ENCODE measurements at regions not wholly inside any gene's neighbourhood (a gene's known extent, or its start where the extent isn't known, plus 50 kb on each side); places are given as distances from the start of the nearest gene placed in this dataset.

DNA sequence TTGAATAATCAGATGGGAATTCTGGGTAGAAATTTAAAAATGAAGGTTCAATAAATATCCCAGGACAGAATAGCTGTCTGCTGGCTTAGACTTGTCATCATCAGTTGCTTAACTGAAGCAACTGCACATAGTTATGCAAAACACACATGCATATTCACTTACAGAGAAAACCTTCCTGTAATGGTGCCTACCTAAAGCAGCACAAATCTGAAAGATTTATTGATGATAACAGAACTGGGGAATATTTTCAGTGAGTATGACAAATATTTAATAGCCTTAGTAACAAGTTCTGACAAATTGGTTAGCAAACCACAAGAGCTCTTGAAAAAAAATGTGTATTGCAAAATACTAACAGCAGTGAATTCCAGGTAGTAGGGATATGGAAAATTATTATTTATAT, 606.8 kb upstream of the BOD1L1 start:
- no peaks in the 10 kb centered on the region for H3K27me3 ChIP-seq (ENCODE audit: control insufficient read depth in 4 of 4, insufficient read depth in 4 of 4, low read length in 3 of 4)
- no peaks in the 10 kb centered on the region for H3K36me3 ChIP-seq (ENCODE audit: control insufficient read depth in 4 of 4, insufficient read depth in 3 of 4, low read depth in 1 of 4, low read length in 3 of 4)
- no peak overlapping the region for H3K4me3 ChIP-seq (ENCODE audit: low read depth in 1 of 3, low read length in 3 of 3)
- TF ChIP-seq, protein P1, sequence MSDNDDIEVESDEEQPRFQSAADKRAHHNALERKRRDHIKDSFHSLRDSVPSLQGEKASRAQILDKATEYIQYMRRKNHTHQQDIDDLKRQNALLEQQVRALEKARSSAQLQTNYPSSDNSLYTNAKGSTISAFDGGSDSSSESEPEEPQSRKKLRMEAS (IDR thresholded peaks at IDR 0.05): no peak
- TF ChIP-seq, protein P2, sequence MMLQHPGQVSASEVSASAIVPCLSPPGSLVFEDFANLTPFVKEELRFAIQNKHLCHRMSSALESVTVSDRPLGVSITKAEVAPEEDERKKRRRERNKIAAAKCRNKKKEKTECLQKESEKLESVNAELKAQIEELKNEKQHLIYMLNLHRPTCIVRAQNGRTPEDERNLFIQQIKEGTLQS (IDR thresholded peaks at IDR 0.05): no peak
- TF ChIP-seq, protein P3, sequence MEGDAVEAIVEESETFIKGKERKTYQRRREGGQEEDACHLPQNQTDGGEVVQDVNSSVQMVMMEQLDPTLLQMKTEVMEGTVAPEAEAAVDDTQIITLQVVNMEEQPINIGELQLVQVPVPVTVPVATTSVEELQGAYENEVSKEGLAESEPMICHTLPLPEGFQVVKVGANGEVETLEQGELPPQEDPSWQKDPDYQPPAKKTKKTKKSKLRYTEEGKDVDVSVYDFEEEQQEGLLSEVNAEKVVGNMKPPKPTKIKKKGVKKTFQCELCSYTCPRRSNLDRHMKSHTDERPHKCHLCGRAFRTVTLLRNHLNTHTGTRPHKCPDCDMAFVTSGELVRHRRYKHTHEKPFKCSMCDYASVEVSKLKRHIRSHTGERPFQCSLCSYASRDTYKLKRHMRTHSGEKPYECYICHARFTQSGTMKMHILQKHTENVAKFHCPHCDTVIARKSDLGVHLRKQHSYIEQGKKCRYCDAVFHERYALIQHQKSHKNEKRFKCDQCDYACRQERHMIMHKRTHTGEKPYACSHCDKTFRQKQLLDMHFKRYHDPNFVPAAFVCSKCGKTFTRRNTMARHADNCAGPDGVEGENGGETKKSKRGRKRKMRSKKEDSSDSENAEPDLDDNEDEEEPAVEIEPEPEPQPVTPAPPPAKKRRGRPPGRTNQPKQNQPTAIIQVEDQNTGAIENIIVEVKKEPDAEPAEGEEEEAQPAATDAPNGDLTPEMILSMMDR (IDR thresholded peaks at IDR 0.05; ENCODE audit: low read depth, low read length, missing input control): no peak
- TF ChIP-seq FOXA2 (IDR thresholded peaks at IDR 0.05) (no peak), FOXA1 (IDR thresholded peaks at IDR 0.05) (no peak), SP1 (IDR thresholded peaks at IDR 0.05) (no peak), TAF1 (conservative IDR thresholded peaks at IDR 0.05) (no peak), JUND (IDR thresholded peaks at IDR 0.05) (no peak), EGR1 (IDR thresholded peaks at IDR 0.05; ENCODE audit: low read depth in 2 of 2) (no peak), GABPA (IDR thresholded peaks at IDR 0.05 in 1 of 2, conservative IDR thresholded peaks at IDR 0.05 in 1 of 2) (no peak), NR2F2 (IDR thresholded peaks at IDR 0.05) (no peak), HNF4A (conservative IDR thresholded peaks at IDR 0.05) (no peak)
- TF ChIP-seq, protein P4, sequence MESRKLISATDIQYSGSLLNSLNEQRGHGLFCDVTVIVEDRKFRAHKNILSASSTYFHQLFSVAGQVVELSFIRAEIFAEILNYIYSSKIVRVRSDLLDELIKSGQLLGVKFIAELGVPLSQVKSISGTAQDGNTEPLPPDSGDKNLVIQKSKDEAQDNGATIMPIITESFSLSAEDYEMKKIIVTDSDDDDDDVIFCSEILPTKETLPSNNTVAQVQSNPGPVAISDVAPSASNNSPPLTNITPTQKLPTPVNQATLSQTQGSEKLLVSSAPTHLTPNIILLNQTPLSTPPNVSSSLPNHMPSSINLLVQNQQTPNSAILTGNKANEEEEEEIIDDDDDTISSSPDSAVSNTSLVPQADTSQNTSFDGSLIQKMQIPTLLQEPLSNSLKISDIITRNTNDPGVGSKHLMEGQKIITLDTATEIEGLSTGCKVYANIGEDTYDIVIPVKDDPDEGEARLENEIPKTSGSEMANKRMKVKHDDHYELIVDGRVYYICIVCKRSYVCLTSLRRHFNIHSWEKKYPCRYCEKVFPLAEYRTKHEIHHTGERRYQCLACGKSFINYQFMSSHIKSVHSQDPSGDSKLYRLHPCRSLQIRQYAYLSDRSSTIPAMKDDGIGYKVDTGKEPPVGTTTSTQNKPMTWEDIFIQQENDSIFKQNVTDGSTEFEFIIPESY (IDR thresholded peaks at IDR 0.05): no peak
- no peak overlapping the region for H3K9ac ChIP-seq (ENCODE audit: low read depth in 1 of 2, low read length in 2 of 2)
- no peak for DNase-seq (ENCODE audit: low spot score)
- no peaks in the 10 kb centered on the region for H3K4me1 ChIP-seq (ENCODE audit: control insufficient read depth in 4 of 4, insufficient read depth in 4 of 4, low read length in 3 of 4)
- no peaks in the 10 kb centered on the region for H3K9me3 ChIP-seq (ENCODE audit: control insufficient read depth in 4 of 4, low read length in 3 of 4)
- H3K27ac ChIP-seq (ENCODE audit: low read depth in 1 of 2, low read length in 2 of 2): no peak overlapping the region

DNA sequence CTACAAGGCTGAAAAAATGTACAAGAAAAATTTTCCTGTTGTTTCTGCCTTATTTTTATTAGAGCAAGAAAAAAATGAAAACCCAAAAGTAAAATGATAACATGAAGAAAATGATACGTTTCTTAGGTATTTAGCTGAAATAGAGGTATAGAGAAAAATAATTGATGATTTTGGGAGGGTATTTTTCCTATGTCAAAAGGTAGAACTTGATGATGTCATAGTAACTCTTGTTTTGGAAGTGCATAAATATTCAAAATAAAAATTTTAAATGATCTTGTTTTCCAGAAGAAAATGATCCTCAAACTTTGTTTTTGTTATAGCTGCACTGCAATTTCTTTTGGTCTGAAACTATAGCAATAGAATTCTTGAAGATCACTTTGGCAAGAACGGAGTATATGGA, 608.8 kb upstream of the BOD1L1 start:
- Histone ChIP-seq H3K27me3 (ENCODE audit: control insufficient read depth in 4 of 4, insufficient read depth in 4 of 4, low read length in 3 of 4) (no peaks in the 10 kb centered on the region), H3K36me3 (ENCODE audit: control insufficient read depth in 4 of 4, insufficient read depth in 3 of 4, low read depth in 1 of 4, low read length in 3 of 4) (no peaks in the 10 kb centered on the region), H3K4me1 (ENCODE audit: control insufficient read depth in 4 of 4, insufficient read depth in 4 of 4, low read length in 3 of 4) (no peaks in the 10 kb centered on the region), H3K9me3 (ENCODE audit: control insufficient read depth in 4 of 4, low read length in 3 of 4) (no peaks in the 10 kb centered on the region), H3K4me3 (ENCODE audit: low read depth in 1 of 3, low read length in 3 of 3) (no peak overlapping the region), H3K9ac (ENCODE audit: low read depth in 1 of 2, low read length in 2 of 2) (no peak overlapping the region), H3K27ac (ENCODE audit: low read depth in 1 of 2, low read length in 2 of 2) (no peak overlapping the region)
- no peak for DNase-seq (ENCODE audit: low spot score)
- TF ChIP-seq FOXA2 (IDR thresholded peaks at IDR 0.05) (no peak), RAD21 (IDR thresholded peaks at IDR 0.05) (no peak), JUND (IDR thresholded peaks at IDR 0.05) (no peak), SP1 (IDR thresholded peaks at IDR 0.05) (no peak), HNF4A (conservative IDR thresholded peaks at IDR 0.05) (no peak), NR2F2 (IDR thresholded peaks at IDR 0.05) (no peak), EGR1 (IDR thresholded peaks at IDR 0.05; ENCODE audit: low read depth in 2 of 2) (no peak), FOXA1 (IDR thresholded peaks at IDR 0.05) (no peak), GABPA (IDR thresholded peaks at IDR 0.05 in 1 of 2, conservative IDR thresholded peaks at IDR 0.05 in 1 of 2) (no peak), HNF4G (IDR thresholded peaks at IDR 0.05) (no peak), RXRA (IDR thresholded peaks at IDR 0.05) (no peak), TAF1 (conservative IDR thresholded peaks at IDR 0.05) (no peak)
- TF ChIP-seq, protein P2 (IDR thresholded peaks at IDR 0.05): no peak
- TF ChIP-seq, protein P5, sequence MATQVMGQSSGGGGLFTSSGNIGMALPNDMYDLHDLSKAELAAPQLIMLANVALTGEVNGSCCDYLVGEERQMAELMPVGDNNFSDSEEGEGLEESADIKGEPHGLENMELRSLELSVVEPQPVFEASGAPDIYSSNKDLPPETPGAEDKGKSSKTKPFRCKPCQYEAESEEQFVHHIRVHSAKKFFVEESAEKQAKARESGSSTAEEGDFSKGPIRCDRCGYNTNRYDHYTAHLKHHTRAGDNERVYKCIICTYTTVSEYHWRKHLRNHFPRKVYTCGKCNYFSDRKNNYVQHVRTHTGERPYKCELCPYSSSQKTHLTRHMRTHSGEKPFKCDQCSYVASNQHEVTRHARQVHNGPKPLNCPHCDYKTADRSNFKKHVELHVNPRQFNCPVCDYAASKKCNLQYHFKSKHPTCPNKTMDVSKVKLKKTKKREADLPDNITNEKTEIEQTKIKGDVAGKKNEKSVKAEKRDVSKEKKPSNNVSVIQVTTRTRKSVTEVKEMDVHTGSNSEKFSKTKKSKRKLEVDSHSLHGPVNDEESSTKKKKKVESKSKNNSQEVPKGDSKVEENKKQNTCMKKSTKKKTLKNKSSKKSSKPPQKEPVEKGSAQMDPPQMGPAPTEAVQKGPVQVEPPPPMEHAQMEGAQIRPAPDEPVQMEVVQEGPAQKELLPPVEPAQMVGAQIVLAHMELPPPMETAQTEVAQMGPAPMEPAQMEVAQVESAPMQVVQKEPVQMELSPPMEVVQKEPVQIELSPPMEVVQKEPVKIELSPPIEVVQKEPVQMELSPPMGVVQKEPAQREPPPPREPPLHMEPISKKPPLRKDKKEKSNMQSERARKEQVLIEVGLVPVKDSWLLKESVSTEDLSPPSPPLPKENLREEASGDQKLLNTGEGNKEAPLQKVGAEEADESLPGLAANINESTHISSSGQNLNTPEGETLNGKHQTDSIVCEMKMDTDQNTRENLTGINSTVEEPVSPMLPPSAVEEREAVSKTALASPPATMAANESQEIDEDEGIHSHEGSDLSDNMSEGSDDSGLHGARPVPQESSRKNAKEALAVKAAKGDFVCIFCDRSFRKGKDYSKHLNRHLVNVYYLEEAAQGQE (IDR thresholded peaks at IDR 0.05): no peak
- TF ChIP-seq, protein P1 (IDR thresholded peaks at IDR 0.05): no peak
- TF ChIP-seq, protein P3 (IDR thresholded peaks at IDR 0.05; ENCODE audit: low read depth, low read length, missing input control): no peak
- TF ChIP-seq, protein P4 (IDR thresholded peaks at IDR 0.05): no peak
- 64% methylated on average over 2 of the region's 2 CpGs for WGBS

Data from liver (tissue), 8 donors.